DMS153 (cell line): ENCODE measurements at regions not wholly inside any gene's neighbourhood (a gene's known extent, or its start where the extent isn't known, plus 50 kb on each side); places are given as distances from the start of the nearest gene placed in this dataset.
A peak's percentile ranks its signal among the peaks of the same experiment; 100 is the strongest.
"Not testable (repeated sequence)": the region's sequence is repeated elsewhere in the genome, so short reads cannot be mapped to it uniquely, and the experiment has no call there.

Experiments
- DNase-seq: peaks from one replicate; lab custom pipeline; 2025; lab: John Stamatoyannopoulos, UW

GRCh38 chr14:87629788-87630187 lies 363.2 kb downstream of the GALC start:
- no peak for DNase-seq

GRCh38 chr14:87628780-87629179 lies 364.2 kb downstream of the GALC start:
- DNase-seq = no peak

GRCh38 chr14:87628129-87628528 lies 364.9 kb downstream of the GALC start:
- no peak for DNase-seq

GRCh38 chr14:87626266-87626665 lies 366.7 kb downstream of the GALC start:
- no peak for DNase-seq

- DNase-seq = no peak
These were observed 369.4 kb downstream of the GALC start for GRCh38 chr14:87623616-87624015.

- DNase-seq = no peak
These were observed 375.9 kb downstream of the GALC start for GRCh38 chr14:87617079-87617478.

GRCh38 chr14:87615822-87616679 lies 376.9 kb downstream of the GALC start:
- peak; percentile 28 for DNase-seq

- DNase-seq = no peak
These were observed 377.9 kb downstream of the GALC start for GRCh38 chr14:87615047-87615446.

- no peak for DNase-seq
These were observed 379.1 kb downstream of the GALC start for GRCh38 chr14:87613881-87614280.

- not testable (repeated sequence) for DNase-seq
These were observed 385.9 kb downstream of the GALC start for GRCh38 chr14:87607056-87607455.

- no peak for DNase-seq
These were observed 391.9 kb downstream of the GALC start for GRCh38 chr14:87601036-87601435.

- DNase-seq = no peak
These were observed 392.7 kb downstream of the GALC start for GRCh38 chr14:87600240-87600639.

- DNase-seq = no peak
These were observed 411.7 kb downstream of the GALC start for GRCh38 chr14:87581298-87581697.

GRCh38 chr14:87579036-87579435 lies 413.9 kb downstream of the GALC start:
- DNase-seq = no peak

- DNase-seq = no peak
These were observed 417.6 kb downstream of the GALC start for GRCh38 chr14:87575378-87575777.

- DNase-seq = no peak
These were observed 419.4 kb downstream of the GALC start for GRCh38 chr14:87573591-87573990.

- no peak for DNase-seq
These were observed 425.2 kb downstream of the GALC start for GRCh38 chr14:87567618-87568295.

- no peak for DNase-seq
These were observed 426.0 kb downstream of the GALC start for GRCh38 chr14:87566991-87567390.

- no peak for DNase-seq
These were observed 445.4 kb downstream of the GALC start for GRCh38 chr14:87547536-87547935.

- DNase-seq = no peak
These were observed 450.7 kb downstream of the GALC start for GRCh38 chr14:87542288-87542687.

GRCh38 chr14:87540339-87540738 lies 452.6 kb downstream of the GALC start:
- no peak for DNase-seq

GRCh38 chr14:87529081-87529480 lies 463.9 kb downstream of the GALC start:
- DNase-seq = no peak

- DNase-seq = no peak
These were observed 466.3 kb downstream of the GALC start for GRCh38 chr14:87526731-87527130.
